Glutamatergic neuron (in vitro differentiated cells): ENCODE measurements at regions not wholly inside any gene's neighbourhood (a gene's known extent, or its start where the extent isn't known, plus 50 kb on each side); places are given as distances from the start of the nearest gene placed in this dataset.
A peak's percentile ranks its signal among the peaks of the same experiment; 100 is the strongest.

Experiments
- DNase-seq: peaks from one replicate; pipeline ENCODE4 v3.0.0; 2022
- H3K27ac Mint-ChIP-seq: one replicate; pipeline ENCODE4 v1.8.0; 2020; ENCODE audit warnings: mild to moderate bottlenecking, mixed read lengths, inconsistent platforms; ENCODE audit not compliant: unreplicated experiment
- H3K27me3 Mint-ChIP-seq: one replicate; pipeline ENCODE4 v1.8.0; 2020; ENCODE audit warnings: mild to moderate bottlenecking, moderate library complexity, mixed read lengths, inconsistent platforms; ENCODE audit not compliant: unreplicated experiment
- H3K36me3 Mint-ChIP-seq: one replicate; pipeline ENCODE4 v1.8.0; 2020; ENCODE audit warnings: mild to moderate bottlenecking, mixed read lengths, inconsistent platforms; ENCODE audit not compliant: unreplicated experiment
- H3K4me1 Mint-ChIP-seq: one replicate; pipeline ENCODE4 v1.8.0; 2020; ENCODE audit warnings: mild to moderate bottlenecking, low read depth, mixed read lengths, inconsistent platforms; ENCODE audit not compliant: unreplicated experiment
- H3K4me3 Mint-ChIP-seq: one replicate; pipeline ENCODE4 v1.8.0; 2020; ENCODE audit warnings: mild to moderate bottlenecking, mixed read lengths, inconsistent platforms; ENCODE audit not compliant: unreplicated experiment
- H3K9me3 Mint-ChIP-seq: one replicate; pipeline ENCODE4 v1.8.0; 2020; ENCODE audit warnings: mild to moderate bottlenecking, moderate library complexity, mixed read lengths, inconsistent platforms; ENCODE audit not compliant: unreplicated experiment
- CTCF ChIP-seq: fragments of 200-600 bp; sonication (generic); IDR thresholded peaks from one replicate; pipeline ENCODE4 v1.5.0; 2021; ENCODE audit not compliant: partially characterized antibody, unreplicated experiment

GRCh38 chr6:158907931-158908330, 88.8 kb upstream of the EZR start:
- no peak for DNase-seq
- no peak for TF ChIP-seq CTCF
- H3K4me3 Mint-ChIP-seq: no peak overlapping the region
- peaks cover 25% of the 10 kb centered on the region for H3K36me3 Mint-ChIP-seq
- H3K27me3 Mint-ChIP-seq: peaks cover 5% of the 10 kb centered on the region
- peak overlapping the region; percentile 68 for H3K27ac Mint-ChIP-seq
- H3K9me3 Mint-ChIP-seq: peaks cover 10% of the 10 kb centered on the region
- peaks cover 17% of the 10 kb centered on the region for H3K4me1 Mint-ChIP-seq

DNA sequence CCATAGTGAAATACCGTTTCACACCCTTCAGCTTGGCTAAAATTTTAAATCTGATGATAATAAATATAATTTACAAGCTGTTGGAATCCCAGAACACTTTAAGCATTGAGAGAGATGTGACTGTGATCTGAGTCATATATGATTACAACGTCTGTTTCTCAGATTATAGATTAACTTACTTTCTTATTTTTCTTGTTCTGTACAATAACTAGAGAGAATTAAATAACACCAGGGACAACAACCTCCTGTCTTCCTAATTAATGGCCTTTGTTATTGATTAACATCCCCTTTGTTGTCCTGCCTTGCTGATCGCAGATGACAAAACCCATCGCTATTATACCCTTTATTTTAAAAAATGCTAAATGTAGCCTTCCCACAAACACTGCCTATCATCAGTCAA, 87.8 kb upstream of the EZR start:
- Mint-ChIP-seq H3K27ac (no peak overlapping the region), H3K9me3 (peaks cover 10% of the 10 kb centered on the region), H3K4me1 (peaks cover 14% of the 10 kb centered on the region), H3K27me3 (peaks cover 5% of the 10 kb centered on the region), H3K36me3 (peaks cover 25% of the 10 kb centered on the region), H3K4me3 (no peak overlapping the region)
- DNase-seq: no peak
- TF ChIP-seq CTCF: no peak

GRCh38 chr6:158905277-158905676, 86.1 kb upstream of the EZR start:
- no peak for DNase-seq
- peaks cover 25% of the 10 kb centered on the region for H3K36me3 Mint-ChIP-seq
- H3K27ac Mint-ChIP-seq: no peak overlapping the region
- peaks cover 5% of the 10 kb centered on the region for H3K27me3 Mint-ChIP-seq
- peaks cover 10% of the 10 kb centered on the region for H3K9me3 Mint-ChIP-seq
- no peak overlapping the region for H3K4me3 Mint-ChIP-seq
- no peak for TF ChIP-seq CTCF
- peaks cover 4% of the 10 kb centered on the region for H3K4me1 Mint-ChIP-seq

- TF ChIP-seq CTCF: no peak
- peaks cover 25% of the 10 kb centered on the region for H3K36me3 Mint-ChIP-seq
- DNase-seq: no peak
- no peak overlapping the region for H3K4me3 Mint-ChIP-seq
- no peak overlapping the region for H3K27ac Mint-ChIP-seq
- peaks cover 1% of the 10 kb centered on the region for H3K27me3 Mint-ChIP-seq
- peaks cover 10% of the 10 kb centered on the region for H3K9me3 Mint-ChIP-seq
- H3K4me1 Mint-ChIP-seq: no peaks in the 10 kb centered on the region
Measured at GRCh38 chr6:158903801-158904200, 84.6 kb upstream of the EZR start.

DNA sequence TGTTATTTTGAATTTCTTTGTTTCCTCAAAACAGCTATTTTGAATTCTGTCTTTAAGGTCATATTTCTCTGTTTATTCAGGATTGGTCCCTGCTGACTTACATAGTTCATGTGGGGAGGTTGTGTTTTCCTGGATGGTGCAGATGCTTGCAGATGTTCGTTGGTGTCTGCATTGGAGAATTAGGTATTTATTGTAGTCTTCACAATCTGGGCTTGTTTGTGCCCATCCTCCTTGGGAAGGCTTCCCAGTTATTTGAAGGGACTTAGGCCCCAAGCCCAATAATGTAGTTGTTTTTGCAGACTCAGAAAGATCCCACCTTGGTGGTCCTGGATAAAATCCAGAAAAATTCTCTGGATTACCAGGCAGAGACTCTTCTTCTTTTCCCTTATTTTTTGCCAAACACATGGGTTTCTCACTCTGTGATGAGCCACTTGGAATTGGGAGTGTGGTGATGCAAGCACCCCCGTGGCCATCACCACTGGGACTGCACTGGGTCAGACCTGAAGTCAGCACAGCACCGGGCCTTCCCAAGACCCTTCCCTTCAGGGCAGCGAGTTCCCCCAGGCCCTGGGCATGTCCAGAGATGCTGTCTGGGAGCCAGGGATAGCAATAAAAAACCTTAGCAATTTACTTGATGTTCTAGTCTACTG, 81.6 kb upstream of the EZR start:
- H3K4me1 Mint-ChIP-seq: no peaks in the 10 kb centered on the region
- no peak for DNase-seq
- peaks cover 5% of the 10 kb centered on the region for H3K9me3 Mint-ChIP-seq
- TF ChIP-seq CTCF: no peak
- peaks cover 11% of the 10 kb centered on the region for H3K36me3 Mint-ChIP-seq
- no peak overlapping the region for H3K4me3 Mint-ChIP-seq
- no peak overlapping the region for H3K27ac Mint-ChIP-seq
- H3K27me3 Mint-ChIP-seq: no peaks in the 10 kb centered on the region
